ENCODE measurements at regions not wholly inside any gene's neighbourhood (a gene's known extent, or its start where the extent isn't known, plus 50 kb on each side); places are given as distances from the start of the nearest gene placed in this dataset.

DNA sequence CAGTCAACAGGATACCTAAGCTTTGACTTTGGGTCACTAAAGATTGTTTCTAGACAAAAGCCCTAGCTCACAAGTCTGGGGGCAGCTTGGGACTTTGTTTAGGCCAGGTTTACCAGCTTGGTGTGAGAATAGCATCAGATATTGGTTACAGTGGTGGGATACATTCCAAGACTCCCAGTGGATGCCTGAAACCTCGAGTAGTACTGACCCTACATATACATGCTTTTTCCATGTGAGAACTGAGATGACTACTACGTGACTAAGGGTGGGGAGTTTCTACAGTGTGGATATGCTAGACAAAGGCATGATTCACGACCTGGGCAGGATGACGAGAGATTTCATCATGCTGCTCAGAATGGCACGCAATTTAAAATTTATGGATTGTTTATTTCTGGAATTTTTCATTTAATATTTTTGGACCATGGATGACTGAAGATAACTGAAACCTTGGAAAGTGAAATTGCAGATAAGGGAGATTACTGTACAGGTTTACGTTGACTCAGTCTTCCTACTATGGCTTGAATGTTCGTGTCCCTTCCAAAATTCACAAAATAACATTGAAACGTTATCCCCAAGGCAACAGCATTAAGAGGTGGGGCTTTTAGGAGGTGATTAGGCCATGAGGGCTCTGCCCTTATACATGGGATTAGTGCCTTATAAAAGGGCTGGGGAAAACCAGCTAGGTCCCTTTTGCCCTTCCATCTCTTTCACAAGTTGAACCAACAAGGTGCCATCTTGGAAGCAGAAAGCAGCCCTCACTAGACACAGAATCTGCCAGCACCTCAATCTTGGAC, 50.2 kb upstream of the CTAGE1 start:
- peak; percentile 81 for DNase-seq (ENCODE audit: low read depth, low spot score)

DNA sequence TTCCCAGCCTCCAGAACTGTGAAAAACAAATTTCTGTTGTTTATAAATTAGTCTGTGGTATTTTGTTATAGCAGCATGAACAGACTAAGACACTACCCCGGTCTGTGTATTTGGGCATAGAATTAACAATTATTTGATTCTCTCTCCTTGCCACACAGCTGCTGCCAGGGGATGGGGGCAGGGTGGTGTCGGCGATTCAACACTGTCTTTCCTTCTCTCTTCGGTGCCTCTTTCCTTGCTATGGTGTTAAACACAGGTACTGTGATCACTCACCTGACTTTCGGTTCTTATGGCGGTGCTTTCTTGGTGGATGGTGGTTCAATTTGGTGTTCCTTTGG, 50.8 kb upstream of the CTAGE1 start:
- no peak for DNase-seq (ENCODE audit: low read depth, low spot score)

DNA sequence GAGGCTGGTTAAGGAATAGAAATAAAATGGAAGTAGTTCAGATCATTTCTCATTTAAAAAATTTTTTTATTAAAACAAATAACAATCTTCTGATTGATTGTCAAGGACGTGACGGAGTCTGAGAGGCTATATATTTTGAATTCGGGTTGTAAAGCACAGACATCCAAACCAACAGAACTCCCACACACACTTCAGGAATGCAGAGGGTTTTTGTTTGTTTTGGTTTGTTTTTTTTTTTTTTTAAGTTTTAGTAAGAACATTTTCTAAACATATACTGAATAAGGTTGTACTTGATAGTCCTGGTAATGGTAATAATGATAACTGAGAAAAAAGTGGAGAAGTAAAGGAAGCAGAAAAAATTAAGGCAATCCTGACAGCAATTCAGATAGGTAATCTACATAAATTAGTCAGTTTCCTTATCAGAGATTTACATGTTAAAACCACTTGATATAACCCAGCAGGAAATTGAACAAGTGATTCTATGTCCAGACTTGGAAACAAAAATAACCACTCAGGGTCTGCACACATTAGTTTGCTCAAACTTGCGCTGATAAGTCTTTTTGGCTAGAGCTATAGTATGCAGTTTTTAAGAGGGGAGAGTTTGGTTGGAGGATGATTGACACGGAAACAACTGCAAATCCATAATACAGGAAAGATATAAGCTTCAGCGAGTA, 51.5 kb upstream of the CTAGE1 start:
- DNase-seq (ENCODE audit: low read depth, low spot score) = no peak

DNA sequence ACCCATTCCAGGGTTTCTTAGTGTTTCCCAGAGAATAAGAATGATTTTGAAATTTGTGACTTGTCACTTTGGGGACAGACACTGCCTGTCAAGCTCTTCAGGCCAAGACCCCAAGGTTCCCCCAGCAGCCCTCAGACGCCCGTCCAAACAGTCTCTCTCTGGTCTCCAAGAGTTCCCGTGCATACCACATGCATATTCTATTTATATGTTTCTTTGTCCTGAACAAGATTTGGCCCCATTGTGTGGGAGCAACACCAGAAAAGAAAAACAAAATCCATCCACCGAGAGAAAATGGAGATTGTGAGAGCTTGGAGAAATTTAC, 52.2 kb upstream of the CTAGE1 start:
- no peak for DNase-seq (ENCODE audit: low read depth, low spot score)

- DNase-seq (ENCODE audit: low read depth, low spot score) = peak; percentile 76
Measured at GRCh38 chr18:22470248-22471235, 52.8 kb upstream of the CTAGE1 start.

DNA sequence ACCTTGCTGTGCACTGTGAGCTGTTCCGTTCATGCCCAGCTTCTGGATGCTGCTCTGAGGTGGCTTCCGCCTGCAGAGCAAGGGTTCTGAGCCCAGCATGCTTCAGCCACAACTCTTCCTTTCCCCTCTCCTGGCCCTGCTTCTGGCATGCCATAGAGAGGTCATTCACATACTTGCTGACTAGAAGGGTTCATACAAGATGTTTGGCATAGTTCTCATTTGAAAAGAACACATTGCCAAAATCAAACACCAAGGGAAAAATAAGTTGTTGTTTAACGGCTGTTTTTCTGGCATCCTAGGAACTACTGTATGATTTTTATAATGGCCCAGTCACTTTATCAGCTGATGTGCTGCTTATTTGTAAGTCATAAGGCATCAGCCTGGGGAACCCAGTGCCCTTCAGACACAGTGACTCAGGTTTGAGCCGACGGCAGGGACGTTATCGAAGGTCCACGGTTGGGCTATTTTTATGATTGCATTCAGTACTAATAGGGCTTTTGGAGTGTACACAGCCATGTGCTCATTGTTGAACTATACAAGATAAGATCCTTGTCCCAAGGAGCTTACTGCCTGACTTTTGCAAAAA, 53.9 kb upstream of the CTAGE1 start:
- DNase-seq (ENCODE audit: low read depth, low spot score) = no peak

- no peak for DNase-seq (ENCODE audit: low read depth, low spot score)
Measured at GRCh38 chr18:22473366-22473765, 55.7 kb upstream of the CTAGE1 start.

DNA sequence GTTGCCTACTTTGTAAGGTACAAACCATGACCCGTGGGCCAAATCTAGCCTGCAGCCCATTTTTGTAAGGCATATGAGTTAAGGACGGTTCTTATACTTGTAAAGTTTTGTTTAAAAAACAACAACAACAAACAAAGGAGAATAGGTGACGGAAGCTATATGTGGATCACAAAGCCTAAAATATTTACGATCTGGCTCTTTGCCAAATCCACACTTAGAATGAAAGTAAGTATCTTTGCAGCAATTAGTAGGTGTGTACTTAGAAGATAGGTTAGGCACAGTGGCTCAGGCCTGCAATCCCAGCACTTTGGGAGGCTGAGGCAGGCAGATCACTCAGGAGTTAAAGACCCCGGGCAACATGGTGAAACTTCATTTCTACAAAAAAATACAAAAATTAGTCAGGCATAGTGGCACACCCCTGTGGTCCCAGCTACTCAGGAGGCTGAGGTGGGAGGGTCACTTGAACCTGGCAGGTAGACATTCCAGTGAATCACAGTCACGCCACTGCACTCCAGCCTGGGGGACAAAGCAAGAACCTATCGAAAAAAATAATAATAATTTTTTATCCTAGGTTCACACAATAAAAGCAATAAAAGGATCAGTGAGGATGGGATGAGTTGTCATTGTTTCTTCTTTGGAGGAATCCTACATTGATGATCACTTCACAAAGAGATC, 57.8 kb upstream of the CTAGE1 start:
- no peak for DNase-seq (ENCODE audit: low read depth, low spot score)

DNA sequence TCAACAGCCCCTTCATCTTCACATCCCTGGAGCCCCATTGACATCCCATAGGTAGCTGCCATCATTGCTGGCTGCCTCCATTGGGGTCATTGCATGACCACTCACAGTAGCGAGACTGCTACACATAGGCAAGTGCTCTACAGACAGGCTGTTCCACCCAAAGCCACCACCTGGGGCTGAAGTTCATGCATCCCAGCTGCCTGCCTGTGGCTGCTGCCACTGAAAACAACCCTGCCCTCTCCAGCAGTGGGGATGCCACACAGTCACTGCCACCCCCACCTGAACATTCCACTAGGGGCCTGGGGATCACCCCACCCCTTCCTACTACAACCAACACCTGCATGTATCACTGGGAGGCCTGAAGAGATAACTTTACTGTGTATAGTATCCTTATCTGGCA, 59.5 kb upstream of the CTAGE1 start:
- no peak for DNase-seq (ENCODE audit: low read depth, low spot score)

GRCh38 chr18:22482948-22483347, 65.2 kb upstream of the CTAGE1 start:
- DNase-seq (ENCODE audit: low read depth, low spot score) = no peak

DNA sequence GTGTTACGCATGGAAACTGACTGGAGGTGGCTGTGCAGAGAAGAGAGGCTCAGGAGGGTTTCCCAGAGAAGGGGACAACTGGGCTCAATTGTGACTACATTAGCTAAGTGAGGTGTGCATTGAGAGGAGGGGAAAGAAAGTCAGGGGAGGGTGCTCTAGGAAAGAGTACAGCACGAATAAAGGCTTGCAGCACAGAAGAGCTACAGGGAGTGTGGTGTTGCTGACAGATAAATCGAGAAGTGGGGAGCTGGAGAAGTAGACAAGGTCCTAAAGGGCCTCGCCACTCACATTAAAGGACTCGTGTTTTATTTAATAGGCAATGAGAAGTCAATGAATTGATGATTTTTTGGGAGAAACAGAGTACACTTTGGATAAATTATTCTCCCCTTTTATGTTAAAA, 65.7 kb upstream of the CTAGE1 start:
- DNase-seq (ENCODE audit: low read depth, low spot score) = no peak

DNA sequence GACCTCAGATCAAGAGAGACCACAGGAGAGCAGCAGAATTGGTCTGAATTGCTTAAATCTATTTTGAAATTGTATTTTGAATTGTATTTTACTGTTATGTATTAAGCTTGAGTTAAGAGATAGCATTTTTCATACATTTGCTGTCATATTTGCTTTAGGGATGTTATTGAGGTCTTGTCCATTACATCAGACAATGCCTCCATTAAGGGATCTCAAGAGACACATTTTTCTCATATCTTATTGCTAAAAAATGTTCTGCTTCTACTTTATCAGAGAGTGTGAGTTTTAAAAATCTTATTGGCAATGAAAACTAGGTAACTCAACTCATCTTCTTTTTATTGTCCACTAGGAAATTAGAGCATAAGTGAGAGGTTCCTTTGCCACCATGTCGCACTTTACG, 66.8 kb upstream of the CTAGE1 start:
- no peak for DNase-seq (ENCODE audit: low read depth, low spot score)

- no peak for DNase-seq (ENCODE audit: low read depth, low spot score)
Measured at GRCh38 chr18:22485808-22486244, 68.1 kb upstream of the CTAGE1 start.

DNA sequence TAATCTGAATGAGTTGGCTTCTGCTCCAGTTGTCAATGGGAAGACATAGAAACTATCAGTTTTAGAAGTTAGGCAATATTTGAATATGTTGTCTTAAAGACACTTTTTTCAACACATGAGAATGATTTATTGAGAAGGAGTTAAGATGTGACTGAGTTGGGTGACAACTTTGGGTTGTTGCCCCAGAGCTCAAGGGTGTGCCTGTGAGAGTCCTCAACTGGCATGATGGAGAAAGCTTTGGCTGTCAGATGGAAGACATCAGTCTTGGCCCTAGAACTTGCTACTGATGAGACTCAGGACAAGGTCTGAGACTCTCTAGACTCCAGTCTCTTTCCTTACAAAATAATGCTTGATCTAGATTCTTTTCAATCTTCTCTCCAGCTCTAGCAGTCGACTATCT, 69.0 kb upstream of the CTAGE1 start:
- DNase-seq (ENCODE audit: low read depth, low spot score) = no peak

- no peak for DNase-seq (ENCODE audit: low read depth, low spot score)
Measured at GRCh38 chr18:22488554-22488953, 70.8 kb upstream of the CTAGE1 start.

GRCh38 chr18:22489704-22490103, 72.0 kb upstream of the CTAGE1 start:
- DNase-seq (ENCODE audit: low read depth, low spot score) = no peak

GRCh38 chr18:22490429-22490846, 72.7 kb upstream of the CTAGE1 start:
- DNase-seq (ENCODE audit: low read depth, low spot score) = no peak

DNA sequence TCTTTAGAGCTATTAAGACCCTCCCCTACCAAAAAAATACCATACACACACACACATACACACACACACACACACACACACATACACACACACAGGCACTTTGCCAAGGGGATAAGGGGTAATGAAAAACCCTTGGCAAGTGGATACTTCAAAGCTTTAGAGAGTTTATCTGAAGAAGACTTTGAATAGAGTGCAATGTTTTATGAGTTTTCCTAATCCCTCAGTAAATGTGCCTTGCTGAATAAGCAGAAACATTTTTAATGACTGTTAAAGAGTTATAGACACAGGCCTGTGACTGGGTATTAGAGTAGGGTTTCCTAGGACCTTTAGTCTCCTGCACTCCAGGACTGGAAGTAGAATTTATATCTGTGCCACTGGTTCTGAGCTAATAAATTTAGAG, 75.5 kb upstream of the CTAGE1 start:
- no peak for DNase-seq (ENCODE audit: low read depth, low spot score)

DNA sequence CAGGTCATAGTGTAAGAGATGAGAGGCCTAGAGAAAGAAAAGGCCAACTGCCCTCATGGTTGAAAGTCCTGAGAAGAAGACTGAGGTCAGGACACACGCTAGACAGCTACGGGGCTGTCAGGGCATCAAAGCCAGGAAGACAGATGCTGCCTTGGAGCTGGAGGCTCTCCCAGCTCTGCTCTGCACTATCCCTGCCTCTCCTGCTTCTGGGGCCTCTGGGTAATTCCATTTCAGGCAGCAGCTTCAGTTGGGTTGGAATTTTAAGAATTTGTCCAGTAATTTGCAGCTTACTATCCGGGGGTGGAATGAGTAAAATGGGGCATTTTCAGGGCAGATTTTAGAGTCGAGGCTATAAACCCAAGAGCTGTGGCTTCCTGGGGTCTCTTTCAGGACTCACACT, 76.2 kb upstream of the CTAGE1 start:
- no peak for DNase-seq (ENCODE audit: low read depth, low spot score)

DNA sequence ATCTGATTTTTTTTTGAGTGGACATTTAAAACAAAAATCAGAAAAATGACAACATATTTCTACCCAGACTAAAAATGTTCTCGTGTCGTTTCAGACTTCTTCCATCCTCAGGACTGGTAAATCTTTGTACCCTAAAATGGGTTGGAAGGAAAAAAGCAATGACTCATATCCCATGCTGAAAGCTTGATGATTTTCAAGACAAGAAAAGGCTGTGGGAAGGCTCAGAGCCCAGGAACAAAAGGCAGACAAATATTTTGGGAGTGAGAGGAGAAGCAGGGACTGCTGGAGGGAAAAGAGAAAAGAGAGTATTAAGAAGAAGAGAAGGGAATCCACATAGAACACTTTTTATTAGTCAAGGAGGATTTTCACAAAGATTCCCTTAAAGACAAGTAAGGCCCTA, 77.1 kb upstream of the CTAGE1 start:
- DNase-seq (ENCODE audit: low read depth, low spot score) = no peak

- no peak for DNase-seq (ENCODE audit: low read depth, low spot score)
Measured at GRCh38 chr18:22499421-22499820, 81.7 kb upstream of the CTAGE1 start.

All from pulmonary artery endothelial cell (primary cell).